GDM1 (cell line): ENCODE measurements at regions not wholly inside any gene's neighbourhood (a gene's known extent, or its start where the extent isn't known, plus 50 kb on each side); places are given as distances from the start of the nearest gene placed in this dataset.
"Not testable (repeated sequence)": the region's sequence is repeated elsewhere in the genome, so short reads cannot be mapped to it uniquely, and the experiment has no call there.

Experiments used
- DNase-seq: peaks from one replicate; lab custom pipeline; 2025; lab: John Stamatoyannopoulos, UW

GRCh38 chr12:75641031-75641780, 129.8 kb upstream of the KRR1 start:
- DNase-seq = peak; percentile 50

GRCh38 chr12:75638792-75639191, 127.4 kb upstream of the KRR1 start:
- DNase-seq = no peak

- DNase-seq = no peak
These were observed 125.2 kb upstream of the KRR1 start for GRCh38 chr12:75636607-75637006.

- DNase-seq = peak; percentile 32
These were observed 124.4 kb upstream of the KRR1 start for GRCh38 chr12:75635606-75636444.

- no peak for DNase-seq
These were observed 123.1 kb upstream of the KRR1 start for GRCh38 chr12:75634244-75635222.

- DNase-seq = no peak
These were observed 122.4 kb upstream of the KRR1 start for GRCh38 chr12:75633789-75634188.

GRCh38 chr12:75632442-75632841, 121.0 kb upstream of the KRR1 start:
- DNase-seq = no peak

- DNase-seq = no peak
These were observed 120.4 kb upstream of the KRR1 start for GRCh38 chr12:75631831-75632230.

- DNase-seq = no peak
These were observed 118.7 kb upstream of the KRR1 start for GRCh38 chr12:75630091-75630490.

GRCh38 chr12:75628916-75629315, 117.5 kb upstream of the KRR1 start:
- no peak for DNase-seq

- DNase-seq = no peak
These were observed 117.1 kb upstream of the KRR1 start for GRCh38 chr12:75628511-75628910.

GRCh38 chr12:75623631-75624154, 112.3 kb upstream of the KRR1 start:
- DNase-seq = no peak

- no peak for DNase-seq
These were observed 111.1 kb upstream of the KRR1 start for GRCh38 chr12:75622492-75622891.

GRCh38 chr12:75614396-75614795, 103.0 kb upstream of the KRR1 start:
- not testable (repeated sequence) for DNase-seq

- DNase-seq = no peak
These were observed 102.6 kb upstream of the KRR1 start for GRCh38 chr12:75613981-75614380.

GRCh38 chr12:75611041-75611440, 99.6 kb upstream of the KRR1 start:
- DNase-seq = no peak

GRCh38 chr12:75606956-75607355, 95.5 kb upstream of the KRR1 start:
- no peak for DNase-seq

GRCh38 chr12:75606151-75606550, 94.7 kb upstream of the KRR1 start:
- DNase-seq = no peak

GRCh38 chr12:75603475-75603874, 92.1 kb upstream of the KRR1 start:
- no peak for DNase-seq

GRCh38 chr12:75602106-75602505, 90.7 kb upstream of the KRR1 start:
- no peak for DNase-seq

- no peak for DNase-seq
These were observed 88.7 kb upstream of the KRR1 start for GRCh38 chr12:75600146-75600545.

- no peak for DNase-seq
These were observed 87.7 kb upstream of the KRR1 start for GRCh38 chr12:75599061-75599460.
